ENCODE measurements at regions not wholly inside any gene's neighbourhood (a gene's known extent, or its start where the extent isn't known, plus 50 kb on each side); places are given as distances from the start of the nearest gene placed in this dataset.

GRCh38 chr2:193690572-193690971, 1495.8 kb upstream of the TMEFF2 start:
- TF ChIP-seq ZNF274 (IDR thresholded peaks at IDR 0.05; ENCODE audit: low read depth, low read length) = no peak
- H3K4me3 ChIP-seq (ENCODE audit: low read length) = no peak overlapping the region

GRCh38 chr2:193687195-193687594, 1492.5 kb upstream of the TMEFF2 start:
- H3K4me3 ChIP-seq (ENCODE audit: low read length) = no peak overlapping the region
- TF ChIP-seq ZNF274 (IDR thresholded peaks at IDR 0.05; ENCODE audit: low read depth, low read length) = no peak

DNA sequence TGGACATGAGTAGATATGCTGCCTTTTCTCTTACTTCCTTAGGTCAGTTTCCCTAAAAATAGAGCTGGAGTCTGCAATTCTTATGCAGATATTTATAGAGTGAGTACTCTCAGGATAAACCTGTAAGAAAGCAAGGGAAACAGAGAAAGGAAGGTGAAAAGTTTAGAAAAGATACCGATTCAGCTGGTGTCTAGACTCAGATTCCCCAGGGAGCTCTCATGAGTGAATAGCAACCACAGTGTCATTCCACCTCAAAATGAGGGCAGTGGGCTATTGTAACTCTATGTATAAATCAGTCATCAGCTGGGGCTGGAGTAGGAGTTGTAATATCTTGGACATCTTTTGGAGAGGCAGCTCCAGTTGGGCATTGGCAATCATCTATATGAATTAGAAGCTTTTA, 1485.1 kb upstream of the TMEFF2 start:
- no peak for TF ChIP-seq ZNF274 (IDR thresholded peaks at IDR 0.05; ENCODE audit: low read depth, low read length)
- no peak overlapping the region for H3K4me3 ChIP-seq (ENCODE audit: low read length)

GRCh38 chr2:193670478-193670877, 1475.7 kb upstream of the TMEFF2 start:
- H3K4me3 ChIP-seq (ENCODE audit: low read length) = no peak overlapping the region
- no peak for TF ChIP-seq ZNF274 (IDR thresholded peaks at IDR 0.05; ENCODE audit: low read depth, low read length)

GRCh38 chr2:193668557-193669323, 1474.0 kb upstream of the TMEFF2 start:
- TF ChIP-seq ZNF274 (IDR thresholded peaks at IDR 0.05; ENCODE audit: low read depth, low read length) = no peak
- no peak overlapping the region for H3K4me3 ChIP-seq (ENCODE audit: low read length)

DNA sequence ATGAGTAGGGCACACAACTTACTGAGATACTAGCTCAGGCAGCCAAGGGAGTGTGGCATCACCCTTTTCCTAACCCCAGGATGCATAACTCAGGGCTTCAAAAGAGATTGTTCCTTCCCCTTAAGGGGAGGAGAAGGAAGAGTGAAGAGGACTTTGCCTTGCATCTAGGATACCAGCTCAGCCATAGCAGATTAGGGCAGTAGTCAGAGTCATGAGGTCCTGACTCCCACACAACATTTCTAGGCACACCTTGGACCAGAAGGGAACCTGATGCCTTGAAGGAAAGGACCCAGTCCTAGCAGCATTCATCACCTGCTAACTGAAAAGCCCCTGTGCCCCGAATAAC, 1433.2 kb upstream of the TMEFF2 start:
- TF ChIP-seq ZNF274 (IDR thresholded peaks at IDR 0.05; ENCODE audit: low read depth, low read length) = no peak
- no peak overlapping the region for H3K4me3 ChIP-seq (ENCODE audit: low read length)

GRCh38 chr2:193627187-193627926, 1432.6 kb upstream of the TMEFF2 start:
- H3K4me3 ChIP-seq (ENCODE audit: low read length) = no peak overlapping the region
- TF ChIP-seq ZNF274 (IDR thresholded peaks at IDR 0.05; ENCODE audit: low read depth, low read length) = no peak

DNA sequence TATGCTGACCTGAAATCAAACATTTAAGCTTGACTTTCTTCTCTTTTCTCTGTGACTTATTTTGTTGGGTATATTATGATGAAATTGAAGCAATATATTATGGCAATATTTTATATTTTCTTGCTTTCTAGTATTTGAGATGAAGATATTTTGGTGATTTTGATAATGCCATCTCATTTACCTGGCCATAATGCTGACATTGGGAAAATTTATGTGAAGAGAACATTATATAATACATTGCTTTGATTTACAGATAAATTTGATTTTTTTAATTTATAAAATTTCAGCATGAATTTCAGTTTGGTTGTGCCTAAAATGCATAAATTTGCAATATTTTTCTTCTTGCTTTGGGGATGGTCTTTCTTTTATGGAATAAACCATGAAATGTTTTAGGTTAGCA, 1413.7 kb upstream of the TMEFF2 start:
- H3K4me3 ChIP-seq (ENCODE audit: low read length) = no peak overlapping the region
- TF ChIP-seq ZNF274 (IDR thresholded peaks at IDR 0.05; ENCODE audit: low read depth, low read length) = no peak

DNA sequence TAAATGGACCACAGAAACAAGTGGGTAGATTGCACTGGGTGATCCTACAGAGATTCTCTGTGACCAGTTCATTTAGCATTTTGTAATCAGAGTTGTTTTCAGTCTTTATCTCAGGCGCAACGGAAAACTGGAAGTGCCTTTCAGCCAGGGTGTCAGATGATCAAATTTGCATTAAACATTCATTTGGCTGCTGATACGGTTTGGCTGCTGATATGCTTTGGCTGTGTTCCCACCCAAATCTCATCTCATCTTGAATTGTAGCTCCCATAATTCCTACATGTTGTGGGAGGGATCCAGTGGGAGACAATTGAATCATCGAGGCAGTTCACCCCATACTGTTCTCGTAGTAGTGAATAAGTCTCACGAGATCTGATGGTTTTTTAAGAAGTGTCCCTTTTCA, 1396.1 kb upstream of the TMEFF2 start:
- H3K4me3 ChIP-seq (ENCODE audit: low read length) = no peak overlapping the region
- no peak for TF ChIP-seq ZNF274 (IDR thresholded peaks at IDR 0.05; ENCODE audit: low read depth, low read length)

DNA sequence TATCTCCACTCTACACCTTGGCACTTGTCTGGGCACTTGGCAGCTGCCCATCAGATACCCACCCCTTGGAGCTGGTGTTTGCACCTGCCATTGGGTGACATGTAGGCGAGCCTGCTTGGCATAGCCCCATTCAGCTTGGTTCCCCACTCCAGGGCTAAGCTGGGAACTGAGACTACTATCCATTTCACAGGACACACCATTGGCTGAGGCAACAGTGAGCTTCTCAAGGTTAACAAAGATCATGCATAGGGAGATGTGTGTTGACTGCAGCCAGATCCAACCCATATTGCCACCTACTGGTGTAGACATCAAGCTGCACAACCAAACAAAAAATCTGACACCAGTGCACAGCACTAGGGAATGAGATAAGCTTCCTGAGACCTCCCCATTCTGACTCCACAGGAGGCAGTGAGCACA, 1389.8 kb upstream of the TMEFF2 start:
- no peak for TF ChIP-seq ZNF274 (IDR thresholded peaks at IDR 0.05; ENCODE audit: low read depth, low read length)
- H3K4me3 ChIP-seq (ENCODE audit: low read length) = no peak overlapping the region

DNA sequence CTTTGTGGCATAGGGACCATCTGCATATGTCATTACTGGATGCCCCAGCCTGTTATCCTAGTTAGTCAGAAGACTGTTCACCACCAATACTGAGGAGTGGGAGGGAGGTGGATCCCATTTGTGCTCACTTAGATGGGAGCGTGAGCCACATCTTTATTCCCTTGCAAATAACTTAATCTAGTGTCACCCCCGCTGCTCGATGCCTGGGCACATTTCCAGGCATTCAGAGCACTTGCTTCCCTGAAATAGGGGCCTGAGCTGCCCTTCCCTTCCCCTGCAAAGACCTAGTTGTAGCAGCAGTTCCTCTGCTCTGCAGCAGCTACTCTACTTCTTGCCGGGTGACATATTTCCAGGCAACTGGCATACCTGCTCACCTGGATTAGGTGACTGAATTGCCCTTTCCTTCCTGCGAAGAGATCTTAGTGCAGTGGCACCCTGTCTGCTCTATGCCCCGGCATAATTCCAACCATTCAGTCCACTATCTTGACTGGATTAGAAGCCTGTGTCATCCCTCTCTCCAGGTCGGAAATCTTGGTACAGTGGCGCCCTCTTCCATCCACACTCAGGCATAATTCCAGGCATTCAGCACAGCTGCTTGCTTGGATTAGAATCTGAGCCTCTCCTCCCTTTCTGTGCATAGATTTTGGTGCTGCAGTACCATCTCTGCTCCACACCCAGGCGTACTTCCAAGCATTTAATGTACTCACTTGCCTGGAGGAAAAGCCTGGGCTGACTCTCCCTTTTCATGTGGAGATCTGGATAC, 1389.1 kb upstream of the TMEFF2 start:
- H3K4me3 ChIP-seq (ENCODE audit: low read length) = no peak overlapping the region
- TF ChIP-seq ZNF274 (IDR thresholded peaks at IDR 0.05; ENCODE audit: low read depth, low read length) = no peak

DNA sequence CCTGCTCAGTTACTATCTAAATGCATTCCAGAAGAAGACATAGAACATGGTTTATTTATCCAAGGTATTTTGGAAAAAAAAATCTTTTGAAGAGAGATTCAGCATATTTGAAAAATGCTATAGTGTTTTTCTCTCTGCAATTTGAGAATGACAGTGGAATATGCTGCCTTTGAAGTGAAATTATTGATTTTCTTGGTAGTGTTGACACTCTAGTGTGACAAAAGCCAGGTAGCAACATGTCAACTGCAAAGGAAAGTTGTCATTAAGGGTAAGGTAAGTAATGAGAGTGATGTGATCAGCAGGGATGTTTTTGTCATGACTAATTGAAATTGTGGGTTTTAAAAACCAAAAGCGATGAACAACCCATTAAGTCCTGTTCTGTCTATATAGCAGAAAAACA, 1387.1 kb upstream of the TMEFF2 start:
- H3K4me3 ChIP-seq (ENCODE audit: low read length) = no peak overlapping the region
- TF ChIP-seq ZNF274 (IDR thresholded peaks at IDR 0.05; ENCODE audit: low read depth, low read length) = no peak

DNA sequence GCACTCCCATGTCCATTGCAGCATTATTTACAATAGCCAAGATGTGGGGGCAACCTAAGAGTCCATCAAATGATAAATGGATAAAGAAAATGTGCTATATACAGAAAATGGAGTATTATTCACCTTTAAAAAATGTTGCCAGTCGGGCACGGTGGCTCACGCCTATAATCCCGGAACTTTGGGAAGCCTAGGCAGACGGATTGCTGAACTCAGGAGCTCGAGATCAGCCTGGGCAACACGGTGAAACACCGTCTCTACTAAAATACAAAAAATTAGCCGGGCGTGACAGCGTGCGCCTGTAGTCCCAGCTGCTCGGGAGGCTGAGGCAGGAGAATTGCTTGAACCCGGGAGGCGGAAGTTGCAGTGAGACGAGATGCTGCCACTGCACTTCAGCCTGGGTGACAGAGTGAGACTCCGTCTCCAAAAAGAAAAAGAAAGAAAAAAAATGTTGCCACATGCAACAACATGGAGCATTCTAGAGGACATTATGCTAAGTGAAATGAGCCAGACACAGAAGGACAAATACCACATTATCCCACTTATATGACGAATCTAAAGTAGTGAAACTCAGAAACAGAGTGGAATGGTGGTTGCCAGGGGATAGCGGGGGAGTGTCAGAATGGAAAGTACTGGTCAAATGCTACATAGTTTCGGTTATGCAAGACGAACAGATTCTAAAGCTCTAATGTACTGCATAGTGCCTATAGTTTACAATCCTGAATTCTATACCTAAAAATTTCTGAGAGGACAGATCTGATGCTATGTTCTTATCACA, 1385.6 kb upstream of the TMEFF2 start:
- TF ChIP-seq ZNF274 (IDR thresholded peaks at IDR 0.05; ENCODE audit: low read depth, low read length) = no peak
- H3K4me3 ChIP-seq (ENCODE audit: low read length) = no peak overlapping the region

DNA sequence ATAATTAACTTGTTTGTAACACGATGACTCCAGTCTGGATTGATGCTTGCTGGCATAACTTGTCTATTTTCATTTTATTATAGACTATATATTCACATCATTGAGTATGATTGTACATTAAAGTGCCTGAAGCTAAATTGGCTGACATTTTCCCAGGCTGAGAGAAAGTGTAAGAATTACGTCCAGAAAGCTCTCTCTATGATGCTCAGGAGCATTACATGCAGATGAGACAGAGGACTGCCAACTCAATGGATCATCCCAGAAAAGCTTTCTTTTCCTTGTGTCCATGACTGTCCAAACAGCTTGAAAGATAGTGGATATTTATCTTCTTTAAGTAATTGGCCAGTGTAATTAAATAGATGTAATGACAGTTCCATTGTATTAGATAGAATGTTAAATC, 1372.2 kb upstream of the TMEFF2 start:
- no peak overlapping the region for H3K4me3 ChIP-seq (ENCODE audit: low read length)

More for the DNA sequence above, 1372.2 kb upstream of the TMEFF2 start:
- no peak for TF ChIP-seq ZNF274 (IDR thresholded peaks at IDR 0.05; ENCODE audit: low read depth, low read length)
